ENCODE measurements at regions not wholly inside any gene's neighbourhood (a gene's known extent, or its start where the extent isn't known, plus 50 kb on each side); places are given as distances from the start of the nearest gene placed in this dataset.

GRCh38 chr4:120434756-120435155 is 368.1 kb upstream of the MAD2L1 start:
- H3K9me3 Mint-ChIP-seq: no peaks in the 10 kb centered on the region

More at GRCh38 chr4:120434756-120435155, 368.1 kb upstream of the MAD2L1 start:
- ATAC-seq: no peak
- peaks cover 7% of the 10 kb centered on the region; the same call in 2 of the 3 replicates for H3K4me1 Mint-ChIP-seq
- H3K36me3 Mint-ChIP-seq (ENCODE audit: low read depth): no peaks in the 10 kb centered on the region
- Histone ChIP-seq H3K4me2 (no peak overlapping the region), H4K20me1 (replicated peaks; ENCODE audit: insufficient read depth) (no peaks in the 10 kb centered on the region), H3K9me2 (ENCODE audit: insufficient read depth) (no peaks in the 10 kb centered on the region), H3K27me3 (ENCODE audit: insufficient read depth) (no peaks in the 10 kb centered on the region), H3K36me3 (ENCODE audit: insufficient read depth) (no peaks in the 10 kb centered on the region), H2AFZ (no peak overlapping the region), H3F3A (replicated peaks; ENCODE audit: low read depth) (no peaks in the 10 kb centered on the region), H3K79me2 (replicated peaks; ENCODE audit: insufficient read depth) (no peaks in the 10 kb centered on the region), H3K27ac (ENCODE audit: low read depth) (no peak overlapping the region), H3K4me1 (ENCODE audit: insufficient read depth) (no peaks in the 10 kb centered on the region), H3K4me3 (no peak overlapping the region)
- no peaks in the 10 kb centered on the region for H3K27me3 Mint-ChIP-seq (ENCODE audit: insufficient read depth, low read depth, poor library complexity)
- TF ChIP-seq REST (IDR thresholded peaks at IDR 0.05; ENCODE audit: unreplicated experiment) (no peak), CTCF (conservative IDR thresholded peaks at IDR 0.05; ENCODE audit: low read depth in 2 of 2) (no peak), EZH2phosphoT487 (IDR thresholded peaks at IDR 0.05; ENCODE audit: unreplicated experiment) (no peak), ZNF114 (CRISPR knock-in tag; IDR thresholded peaks at IDR 0.05) (no peak), CREB1 (CRISPR knock-in tag; IDR thresholded peaks at IDR 0.05; ENCODE audit: low read depth) (no peak), ETS1 (IDR thresholded peaks at IDR 0.05) (no peak), ZNF462 (CRISPR knock-in tag; IDR thresholded peaks at IDR 0.05) (no peak), ZNF331 (CRISPR knock-in tag; IDR thresholded peaks at IDR 0.05; ENCODE audit: low read depth) (no peak), STAT1 (IDR thresholded peaks at IDR 0.05; ENCODE audit: unreplicated experiment) (no peak), JUNB (IDR thresholded peaks at IDR 0.05; ENCODE audit: unreplicated experiment) (no peak), EZH2 (IDR thresholded peaks at IDR 0.05; ENCODE audit: low read depth, unreplicated experiment) (no peak), POLR2AphosphoS5 (IDR thresholded peaks at IDR 0.05; ENCODE audit: low read depth) (no peak), NANOG (IDR thresholded peaks at IDR 0.05; ENCODE audit: borderline replicate concordance) (no peak)
- H3K4me3 Mint-ChIP-seq: no peak overlapping the region
- no peak overlapping the region for H3K27ac Mint-ChIP-seq
- no peak for DNase-seq (ENCODE audit: low spot score)
